Mesothelial cell of epicardium (in vitro differentiated cells): ENCODE measurements at regions not wholly inside any gene's neighbourhood (a gene's known extent, or its start where the extent isn't known, plus 50 kb on each side); places are given as distances from the start of the nearest gene placed in this dataset.
"Not testable (repeated sequence)": the region's sequence is repeated elsewhere in the genome, so short reads cannot be mapped to it uniquely, and the experiment has no call there.

Experiments
- DNase-seq, 2 experiments: peaks; one replicate each; pipeline ENCODE4 v3.0.0; 2021; ENCODE audit warnings: low spot score in 2 of 2; ENCODE audit not compliant: unreplicated experiment in 2 of 2
- H3K27ac Mint-ChIP-seq: 2 replicates; pipeline ENCODE4 v1.8.0; 2021; ENCODE audit warnings: mixed read lengths
- H3K27me3 Mint-ChIP-seq: 2 replicates; pipeline ENCODE4 v1.8.0; 2021; ENCODE audit warnings: low read depth, mixed read lengths
- H3K36me3 Mint-ChIP-seq: 2 replicates; pipeline ENCODE4 v1.8.0; 2021; ENCODE audit warnings: mixed read lengths
- H3K4me1 Mint-ChIP-seq: 2 replicates; pipeline ENCODE4 v1.8.0; 2021; ENCODE audit warnings: mixed read lengths
- H3K4me3 Mint-ChIP-seq: 2 replicates; pipeline ENCODE4 v1.8.0; 2021; ENCODE audit warnings: mild to moderate bottlenecking, moderate library complexity, mixed read lengths
- H3K9me3 Mint-ChIP-seq: 2 replicates; pipeline ENCODE4 v1.8.0; 2021; ENCODE audit warnings: mixed read lengths
- TF ChIP-seq, protein P1 (sequence below): fragments of 200-600 bp; sonication (generic); IDR thresholded peaks from one replicate; pipeline ENCODE4 v1.5.0; 2021; ENCODE audit warnings: antibody characterized with exemption; ENCODE audit not compliant: unreplicated experiment

DNA sequence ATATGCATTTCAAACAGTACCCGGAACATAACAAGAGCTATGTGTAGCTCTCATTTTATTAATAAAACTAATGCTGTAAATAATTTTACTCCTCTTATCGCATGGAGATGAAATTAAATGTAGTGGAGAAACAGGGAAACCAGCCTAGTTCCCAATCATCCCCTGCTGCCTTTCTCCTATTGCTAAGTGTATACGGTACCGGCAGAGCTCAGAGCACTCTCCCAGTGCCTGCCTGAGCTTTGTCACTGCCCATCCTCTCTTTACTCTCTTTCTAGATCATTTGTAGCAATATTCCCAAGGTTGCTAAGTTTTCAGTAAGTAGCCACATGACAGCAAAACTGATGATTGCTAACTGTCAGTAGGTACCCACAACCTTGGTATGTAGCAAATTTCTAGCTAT is 85.5 kb upstream of the ZSWIM2 start:
- Mint-ChIP-seq H3K27me3 (no peaks in the 10 kb centered on the region), H3K9me3 (peaks cover 8% of the 10 kb centered on the region), H3K4me3 (no peak overlapping the region), H3K4me1 (peaks cover 15% of the 10 kb centered on the region), H3K36me3 (no peaks in the 10 kb centered on the region), H3K27ac (no peak overlapping the region)
- no peak for DNase-seq
- TF ChIP-seq, protein P1, sequence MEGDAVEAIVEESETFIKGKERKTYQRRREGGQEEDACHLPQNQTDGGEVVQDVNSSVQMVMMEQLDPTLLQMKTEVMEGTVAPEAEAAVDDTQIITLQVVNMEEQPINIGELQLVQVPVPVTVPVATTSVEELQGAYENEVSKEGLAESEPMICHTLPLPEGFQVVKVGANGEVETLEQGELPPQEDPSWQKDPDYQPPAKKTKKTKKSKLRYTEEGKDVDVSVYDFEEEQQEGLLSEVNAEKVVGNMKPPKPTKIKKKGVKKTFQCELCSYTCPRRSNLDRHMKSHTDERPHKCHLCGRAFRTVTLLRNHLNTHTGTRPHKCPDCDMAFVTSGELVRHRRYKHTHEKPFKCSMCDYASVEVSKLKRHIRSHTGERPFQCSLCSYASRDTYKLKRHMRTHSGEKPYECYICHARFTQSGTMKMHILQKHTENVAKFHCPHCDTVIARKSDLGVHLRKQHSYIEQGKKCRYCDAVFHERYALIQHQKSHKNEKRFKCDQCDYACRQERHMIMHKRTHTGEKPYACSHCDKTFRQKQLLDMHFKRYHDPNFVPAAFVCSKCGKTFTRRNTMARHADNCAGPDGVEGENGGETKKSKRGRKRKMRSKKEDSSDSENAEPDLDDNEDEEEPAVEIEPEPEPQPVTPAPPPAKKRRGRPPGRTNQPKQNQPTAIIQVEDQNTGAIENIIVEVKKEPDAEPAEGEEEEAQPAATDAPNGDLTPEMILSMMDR, result no peak

- TF ChIP-seq, protein P1, result no peak
- peaks cover 7% of the 10 kb centered on the region for H3K4me1 Mint-ChIP-seq
- no peaks in the 10 kb centered on the region for H3K27me3 Mint-ChIP-seq
- no peak for DNase-seq
- H3K9me3 Mint-ChIP-seq, result peaks cover 8% of the 10 kb centered on the region
- H3K4me3 Mint-ChIP-seq, result no peak overlapping the region
- no peak overlapping the region for H3K27ac Mint-ChIP-seq
- no peaks in the 10 kb centered on the region for H3K36me3 Mint-ChIP-seq
Observed at GRCh38 chr2:186927867-186928191, 78.9 kb upstream of the ZSWIM2 start.

- Mint-ChIP-seq H3K4me1 (peaks cover 7% of the 10 kb centered on the region), H3K4me3 (no peak overlapping the region)
Observed at GRCh38 chr2:186927185-186927866, 78.4 kb upstream of the ZSWIM2 start.

GRCh38 chr2:186925514-186925913 is 76.5 kb upstream of the ZSWIM2 start:
- H3K4me1 Mint-ChIP-seq, result peaks cover 7% of the 10 kb centered on the region
- no peaks in the 10 kb centered on the region for H3K36me3 Mint-ChIP-seq
- no peaks in the 10 kb centered on the region for H3K27me3 Mint-ChIP-seq

More at GRCh38 chr2:186927185-186927866, 78.4 kb upstream of the ZSWIM2 start:
- peaks cover 9% of the 10 kb centered on the region for H3K9me3 Mint-ChIP-seq
- TF ChIP-seq, protein P1, result no peak
- H3K27me3 Mint-ChIP-seq, result no peaks in the 10 kb centered on the region
- no peaks in the 10 kb centered on the region for H3K36me3 Mint-ChIP-seq
- H3K27ac Mint-ChIP-seq, result no peak overlapping the region
- no peak for DNase-seq

DNA sequence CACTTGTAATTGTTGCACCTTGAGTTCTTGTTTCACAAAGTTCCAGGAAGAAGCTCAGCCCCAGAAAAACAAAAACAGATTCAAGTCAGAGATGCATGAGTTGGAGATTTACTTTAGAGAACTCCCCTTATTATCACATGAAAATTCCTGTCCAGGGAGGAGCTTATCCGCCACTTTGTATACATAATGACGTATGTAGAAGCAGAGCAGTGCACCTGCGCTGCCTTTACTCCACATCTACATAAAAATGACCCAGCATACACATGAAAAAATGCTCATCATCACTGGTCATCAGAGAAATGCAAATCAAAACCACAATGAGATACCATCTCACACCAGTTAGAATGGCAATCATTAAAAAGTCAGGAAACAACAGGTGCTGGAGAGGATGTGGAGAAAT is 73.3 kb upstream of the ZSWIM2 start:
- not testable (repeated sequence) for H3K27me3 Mint-ChIP-seq, H3K36me3 Mint-ChIP-seq, DNase-seq, H3K4me3 Mint-ChIP-seq, H3K9me3 Mint-ChIP-seq, H3K27ac Mint-ChIP-seq, H3K4me1 Mint-ChIP-seq

More at GRCh38 chr2:186925514-186925913, 76.5 kb upstream of the ZSWIM2 start:
- Mint-ChIP-seq H3K4me3 (no peak overlapping the region), H3K27ac (no peak overlapping the region), H3K9me3 (peaks cover 7% of the 10 kb centered on the region)
- TF ChIP-seq, protein P1, result no peak
- no peak for DNase-seq

- Mint-ChIP-seq H3K36me3 (no peaks in the 10 kb centered on the region), H3K4me3 (no peak overlapping the region), H3K27ac (peak overlapping the region; percentile 83), H3K4me1 (no peaks in the 10 kb centered on the region), H3K9me3 (peaks cover 3% of the 10 kb centered on the region), H3K27me3 (no peaks in the 10 kb centered on the region)
- no peak for DNase-seq
- TF ChIP-seq, protein P1, result no peak
Observed at GRCh38 chr2:186919296-186919695, 70.3 kb upstream of the ZSWIM2 start.
